ENCODE measurements at regions not wholly inside any gene's neighbourhood (a gene's known extent, or its start where the extent isn't known, plus 50 kb on each side); places are given as distances from the start of the nearest gene placed in this dataset.

- TF ChIP-seq CTCF (IDR thresholded peaks at IDR 0.05) (no peak), POLR2A (IDR thresholded peaks at IDR 0.05) (no peak)
Measured at GRCh38 chr4:29632199-29632598, 1088.0 kb upstream of the PCDH7 start.
